HL-60 (cell line): ENCODE measurements at regions not wholly inside any gene's neighbourhood (a gene's known extent, or its start where the extent isn't known, plus 50 kb on each side); places are given as distances from the start of the nearest gene placed in this dataset.

Source experiments
- DNase-seq, 2 experiments: peaks; one replicate each; pipeline ENCODE4 v3.0.0-alpha.2; 2010 to 2020; ENCODE audit warnings: low read depth in 1 of 2, low spot score in 1 of 2
- H3K27ac ChIP-seq: fragments of 250-450 bp; sonication (Bioruptor Pico); replicated peaks from 2 replicates; pipeline ENCODE4 v1.5.1; 2020; ENCODE audit warnings: mild to moderate bottlenecking, moderate library complexity
- H3K27me3 ChIP-seq: fragments of 250-450 bp; sonication (Bioruptor Pico); 2 replicates; pipeline ENCODE4 v1.5.1; 2021; ENCODE audit warnings: mild to moderate bottlenecking, moderate library complexity; ENCODE audit not compliant: insufficient read depth, poor library complexity, severe bottlenecking
- H3K4me3 ChIP-seq: replicated peaks from 2 replicates; pipeline ENCODE4 v1.5.1; 2011; ENCODE audit warnings: mild to moderate bottlenecking, control low read depth, low read length; ENCODE audit not compliant: insufficient read depth
- GABPA ChIP-seq: IDR thresholded peaks from 2 replicates; pipeline ENCODE4 v1.6.1; 2012; ENCODE audit warnings: low read depth
- POLR2AphosphoS5 ChIP-seq: IDR thresholded peaks from 2 replicates; pipeline ENCODE4 v1.6.1; 2012; ENCODE audit warnings: low read depth
- REST ChIP-seq: IDR thresholded peaks from 2 replicates; pipeline ENCODE4 v1.6.1; 2012; ENCODE audit warnings: low read depth; ENCODE audit not compliant: insufficient replicate concordance
- SPI1 ChIP-seq: IDR thresholded peaks from 2 replicates; pipeline ENCODE4 v1.6.1; 2012; ENCODE audit warnings: low read depth, mild to moderate bottlenecking, borderline replicate concordance
- TF ChIP-seq, protein P1 (sequence below): IDR thresholded peaks from one replicate; pipeline ENCODE4 v1.5.1; 2011; ENCODE audit warnings: low read length, control low read depth, inconsistent platforms; ENCODE audit not compliant: insufficient read depth

GRCh38 chr6:37580176-37580955 lies 80.7 kb upstream of the CCDC167 start:
- H3K27me3 ChIP-seq = no peaks in the 10 kb centered on the region
- H3K4me3 ChIP-seq = no peak overlapping the region
- H3K27ac ChIP-seq = no peak overlapping the region
- TF ChIP-seq SPI1 = no peak
- TF ChIP-seq, protein P1, sequence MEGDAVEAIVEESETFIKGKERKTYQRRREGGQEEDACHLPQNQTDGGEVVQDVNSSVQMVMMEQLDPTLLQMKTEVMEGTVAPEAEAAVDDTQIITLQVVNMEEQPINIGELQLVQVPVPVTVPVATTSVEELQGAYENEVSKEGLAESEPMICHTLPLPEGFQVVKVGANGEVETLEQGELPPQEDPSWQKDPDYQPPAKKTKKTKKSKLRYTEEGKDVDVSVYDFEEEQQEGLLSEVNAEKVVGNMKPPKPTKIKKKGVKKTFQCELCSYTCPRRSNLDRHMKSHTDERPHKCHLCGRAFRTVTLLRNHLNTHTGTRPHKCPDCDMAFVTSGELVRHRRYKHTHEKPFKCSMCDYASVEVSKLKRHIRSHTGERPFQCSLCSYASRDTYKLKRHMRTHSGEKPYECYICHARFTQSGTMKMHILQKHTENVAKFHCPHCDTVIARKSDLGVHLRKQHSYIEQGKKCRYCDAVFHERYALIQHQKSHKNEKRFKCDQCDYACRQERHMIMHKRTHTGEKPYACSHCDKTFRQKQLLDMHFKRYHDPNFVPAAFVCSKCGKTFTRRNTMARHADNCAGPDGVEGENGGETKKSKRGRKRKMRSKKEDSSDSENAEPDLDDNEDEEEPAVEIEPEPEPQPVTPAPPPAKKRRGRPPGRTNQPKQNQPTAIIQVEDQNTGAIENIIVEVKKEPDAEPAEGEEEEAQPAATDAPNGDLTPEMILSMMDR = no peak
- no peak for TF ChIP-seq GABPA
- no peak for TF ChIP-seq POLR2AphosphoS5
- no peak for TF ChIP-seq REST
- no peak for DNase-seq

DNA sequence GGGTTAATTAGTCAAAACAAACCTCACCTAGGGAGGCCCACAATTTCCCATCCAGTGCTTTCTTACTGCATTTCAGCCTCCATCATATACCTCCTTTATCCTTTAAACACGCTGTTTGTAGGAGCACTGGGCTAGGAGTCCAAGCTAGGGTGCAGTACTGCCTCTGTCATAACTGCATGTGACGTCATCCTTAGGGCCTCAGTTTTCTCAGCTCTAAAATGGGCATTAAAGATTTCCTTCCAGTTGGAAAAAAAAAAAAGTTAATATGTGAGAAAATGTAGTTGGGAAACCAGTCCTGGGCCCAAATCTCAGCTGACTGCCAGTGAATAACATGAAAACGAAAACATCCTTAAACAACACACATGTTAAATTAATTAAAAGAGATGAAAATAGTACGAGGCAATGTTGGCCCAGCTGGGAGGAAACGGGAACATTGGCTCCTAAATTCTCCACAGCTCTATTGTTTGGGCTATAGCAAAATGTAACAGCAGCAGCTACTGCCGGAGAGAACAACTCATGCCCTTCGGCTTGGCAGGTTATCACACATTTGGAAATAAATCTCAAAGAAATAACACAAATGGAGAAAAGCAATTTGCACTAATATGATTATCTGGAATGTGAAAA lies 79.9 kb upstream of the CCDC167 start:
- DNase-seq = no peak
- H3K4me3 ChIP-seq = no peak overlapping the region
- H3K27me3 ChIP-seq = no peaks in the 10 kb centered on the region
- no peak for TF ChIP-seq POLR2AphosphoS5
- no peak for TF ChIP-seq REST
- TF ChIP-seq GABPA = no peak
- no peak for TF ChIP-seq SPI1
- TF ChIP-seq, protein P1 = no peak
- no peak overlapping the region for H3K27ac ChIP-seq

GRCh38 chr6:37578104-37578503 lies 78.4 kb upstream of the CCDC167 start:
- no peak overlapping the region for H3K27ac ChIP-seq
- no peak for DNase-seq
- no peak for TF ChIP-seq SPI1
- TF ChIP-seq REST = no peak
- no peak for TF ChIP-seq POLR2AphosphoS5
- TF ChIP-seq, protein P1 = no peak
- no peak for TF ChIP-seq GABPA
- H3K4me3 ChIP-seq = no peak overlapping the region
- no peaks in the 10 kb centered on the region for H3K27me3 ChIP-seq
